GM18870 (cell line): ENCODE measurements at regions not wholly inside any gene's neighbourhood (a gene's known extent, or its start where the extent isn't known, plus 50 kb on each side); places are given as distances from the start of the nearest gene placed in this dataset.

ENCODE experiments used
- ATAC-seq: cut with Tn5 transposase; IDR thresholded peaks from one replicate; pipeline ENCODE4 v1.9.1; 2021; ENCODE audit warnings: moderate library complexity; ENCODE audit not compliant: unreplicated experiment

DNA sequence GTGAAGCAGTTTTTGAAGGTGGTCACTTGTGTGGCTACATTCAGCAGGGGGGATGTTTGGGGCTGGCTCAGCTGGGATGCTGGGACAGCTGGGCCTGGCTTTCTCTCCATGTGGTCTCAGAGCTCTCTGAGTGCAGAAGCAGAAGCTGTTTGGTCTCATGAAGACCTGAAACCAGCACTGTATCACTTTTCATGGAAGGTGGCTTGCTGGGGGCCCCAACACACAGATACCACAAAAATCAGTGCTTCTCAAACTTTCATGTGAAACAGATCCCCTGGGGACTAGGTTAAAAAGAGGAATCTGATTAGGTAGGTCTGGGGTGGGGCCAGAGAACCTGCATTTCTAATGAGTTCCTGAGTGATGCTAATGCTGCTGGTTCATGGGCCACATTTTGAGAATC lies 347.3 kb downstream of the DHX35 start:
- ATAC-seq, result no peak

DNA sequence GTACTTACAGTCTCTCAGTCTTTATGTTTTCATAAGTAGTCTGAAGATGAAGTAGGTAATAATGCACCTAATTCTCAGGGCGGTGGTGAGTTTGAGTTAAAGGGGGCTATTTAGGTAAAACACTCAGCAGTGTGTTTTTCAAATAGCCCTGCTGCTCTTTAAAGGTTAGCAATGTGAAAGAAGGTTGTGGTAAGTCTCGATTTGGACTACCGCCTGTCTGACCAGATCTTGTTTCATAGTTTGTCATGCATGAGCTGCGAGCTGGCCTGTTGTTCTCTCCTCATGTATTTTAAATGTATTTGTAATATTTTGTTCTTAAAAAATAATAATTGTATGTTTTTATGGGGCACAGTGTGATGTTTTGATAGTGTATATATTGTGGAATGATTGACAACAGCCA lies 340.2 kb downstream of the DHX35 start:
- ATAC-seq, result no peak

DNA sequence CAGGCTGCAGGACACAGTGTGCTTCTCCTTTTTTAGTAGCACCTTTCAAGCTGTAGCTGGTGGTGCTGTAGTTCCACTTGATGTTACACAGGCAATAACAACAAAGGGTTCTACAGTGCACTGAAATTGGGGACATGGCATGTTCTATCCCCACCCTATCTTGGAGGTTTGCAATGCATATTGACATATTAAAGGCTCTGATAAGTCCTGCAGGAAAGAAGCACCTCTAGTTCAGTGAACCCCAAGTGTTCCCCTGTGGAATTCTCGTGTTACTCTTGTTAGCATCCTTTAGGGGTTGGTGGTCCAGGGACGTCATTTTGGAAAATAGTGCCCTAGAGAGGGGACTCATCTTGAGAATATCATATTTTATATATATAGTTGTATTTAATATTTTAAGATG lies 337.6 kb downstream of the DHX35 start:
- ATAC-seq, result no peak

DNA sequence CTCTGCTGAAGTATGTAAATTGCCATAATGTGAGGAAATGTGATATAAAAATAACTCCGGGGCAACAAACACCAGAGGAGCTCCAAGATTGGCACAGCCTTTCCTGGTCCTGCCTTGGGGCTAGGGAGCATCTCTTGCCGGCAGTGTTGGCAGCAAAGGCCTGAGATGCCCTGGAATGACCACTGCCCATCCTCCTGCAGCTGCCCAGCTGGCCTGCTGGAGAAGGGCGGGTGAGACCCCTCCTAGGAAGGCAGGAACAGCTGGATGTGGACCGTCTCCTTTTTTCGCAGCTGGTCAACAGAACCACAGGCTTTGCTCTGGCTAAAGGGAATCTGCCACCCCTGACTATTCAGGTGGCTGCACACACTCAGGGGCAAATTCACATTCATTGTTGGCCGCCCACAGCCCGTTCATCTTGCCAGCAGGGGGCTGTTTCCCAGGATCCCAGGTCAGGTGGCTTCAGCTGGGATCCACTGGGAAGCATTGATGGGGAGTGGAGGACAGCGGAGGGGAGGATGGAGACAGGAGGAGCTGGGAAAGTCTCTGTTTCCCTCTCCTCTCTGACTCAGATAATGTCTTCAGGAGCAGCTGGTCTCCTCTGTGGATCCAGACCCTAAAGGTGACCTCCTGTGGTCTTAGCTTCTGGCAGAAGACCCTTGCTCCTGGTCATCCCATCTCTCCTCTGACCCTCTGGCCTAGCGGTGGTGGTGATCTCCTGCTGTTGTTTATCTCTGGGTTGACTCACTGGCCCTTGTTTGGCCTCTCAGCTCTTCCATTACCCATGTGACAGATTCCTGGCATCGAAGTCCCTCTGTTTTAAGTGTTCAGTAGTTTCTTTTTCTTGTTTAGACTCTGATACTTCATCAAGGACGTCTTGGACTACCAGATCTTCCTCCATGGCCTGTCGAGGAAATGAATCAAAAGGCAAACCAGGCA lies 336.7 kb downstream of the DHX35 start:
- ATAC-seq, result no peak

DNA sequence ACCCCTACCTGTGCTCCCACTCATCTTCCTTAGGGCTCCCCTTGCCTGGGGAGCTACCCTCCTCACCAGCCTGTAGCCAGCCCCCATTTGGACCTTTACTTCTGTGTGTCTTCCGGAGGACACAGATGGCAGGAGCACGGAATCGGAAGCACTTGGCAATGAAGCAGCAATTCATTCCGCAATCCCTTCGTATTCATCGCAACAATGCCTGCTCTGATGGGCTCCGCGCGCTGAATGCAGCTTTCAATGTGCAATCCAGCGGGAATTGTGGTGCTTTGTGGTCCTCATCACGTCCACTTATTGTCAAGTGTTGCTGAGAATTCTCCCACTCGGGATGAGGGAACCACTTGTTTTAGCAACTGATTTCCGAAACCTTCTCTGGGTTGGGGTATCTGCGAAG lies 336.0 kb downstream of the DHX35 start:
- no peak for ATAC-seq

DNA sequence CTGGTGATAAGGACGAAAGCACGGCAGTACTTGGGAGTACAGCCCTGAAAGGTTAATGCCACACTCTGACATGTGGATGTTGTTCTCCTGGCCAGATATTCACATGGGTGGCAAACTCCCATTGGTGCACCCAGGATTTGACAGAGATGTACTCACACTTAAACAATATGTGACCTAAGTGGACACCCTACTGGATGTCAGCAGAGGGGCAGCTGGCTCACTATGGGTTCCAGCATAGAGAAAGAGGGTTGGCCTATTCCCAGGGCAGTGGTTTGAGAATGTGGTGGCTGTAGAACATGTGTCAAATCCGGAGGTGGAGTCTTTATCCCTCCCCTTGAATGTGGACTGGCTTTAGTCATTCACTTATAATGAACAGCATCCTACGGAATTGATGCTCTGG lies 333.2 kb downstream of the DHX35 start:
- no peak for ATAC-seq

DNA sequence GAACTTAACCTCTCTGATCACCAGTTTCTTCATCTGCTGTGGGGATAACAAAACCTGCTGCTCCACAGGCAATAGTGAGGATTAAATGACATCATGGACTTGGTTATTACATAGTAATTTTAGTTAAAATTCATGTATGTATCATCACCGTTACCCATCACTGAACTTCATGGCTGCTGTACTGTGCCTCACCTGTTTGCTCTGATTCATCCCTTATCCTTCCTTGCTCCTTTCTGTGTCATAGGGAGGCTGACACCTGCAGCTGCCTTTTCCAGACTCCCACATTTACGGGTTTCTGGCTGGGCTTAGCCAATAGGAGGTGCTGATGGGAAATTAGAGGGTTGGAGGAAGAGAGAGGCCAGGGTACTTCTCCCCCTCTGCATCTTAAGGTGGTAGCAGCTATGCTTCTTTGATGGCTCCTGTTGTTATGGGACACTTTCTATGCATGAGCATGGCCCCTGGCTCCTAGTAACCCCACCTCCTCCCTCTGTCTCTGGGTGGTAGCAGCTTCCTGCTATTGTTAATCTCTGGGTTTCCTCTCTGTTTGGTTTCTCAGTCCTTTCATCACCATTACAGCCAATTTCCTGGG lies 332.1 kb downstream of the DHX35 start:
- ATAC-seq, result no peak

DNA sequence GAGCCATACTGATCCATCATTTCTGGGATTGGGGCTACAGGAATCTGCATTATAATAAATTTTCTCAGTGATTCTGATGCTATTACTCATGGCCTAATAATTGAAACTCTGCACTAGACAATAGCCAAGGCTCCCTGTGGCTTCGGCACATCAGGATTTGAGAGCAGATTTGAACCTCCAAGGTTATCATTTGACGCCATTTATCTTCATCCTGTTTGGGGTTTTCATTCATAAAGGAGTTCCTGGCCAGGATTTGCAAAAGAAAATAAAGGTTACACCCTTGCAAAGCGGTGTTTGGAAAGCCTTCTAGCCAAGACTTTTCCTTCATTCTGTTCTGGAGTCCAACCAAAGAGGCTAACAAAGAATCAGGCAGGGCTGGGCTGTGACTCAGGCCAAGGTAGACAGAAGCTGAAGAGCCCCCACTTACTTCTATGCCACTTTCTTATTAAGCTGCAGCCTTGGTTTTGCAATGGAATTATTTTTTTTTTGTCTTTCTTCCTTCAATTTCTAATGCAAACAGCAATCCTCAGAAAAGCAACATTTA lies 330.1 kb downstream of the DHX35 start:
- ATAC-seq, result no peak

DNA sequence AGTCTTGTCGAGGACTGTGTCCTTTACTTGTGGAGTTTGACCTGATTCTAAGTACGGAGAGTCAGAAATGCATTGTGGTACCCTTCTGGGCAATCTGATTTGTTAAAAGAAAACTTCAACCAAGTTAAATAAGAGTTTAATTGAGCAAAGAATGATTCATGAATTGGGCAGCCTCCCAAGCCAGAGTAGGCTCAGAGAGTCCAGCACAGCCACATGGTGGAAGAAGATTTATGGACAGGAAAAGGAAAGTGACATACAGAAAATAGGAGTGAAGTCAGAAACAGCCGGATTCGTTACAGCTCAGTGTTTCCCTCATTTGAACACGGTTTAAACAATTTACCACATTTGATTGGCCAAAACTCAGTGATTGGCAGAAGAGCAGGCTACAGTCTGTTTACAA lies 329.2 kb downstream of the DHX35 start:
- ATAC-seq, result no peak

DNA sequence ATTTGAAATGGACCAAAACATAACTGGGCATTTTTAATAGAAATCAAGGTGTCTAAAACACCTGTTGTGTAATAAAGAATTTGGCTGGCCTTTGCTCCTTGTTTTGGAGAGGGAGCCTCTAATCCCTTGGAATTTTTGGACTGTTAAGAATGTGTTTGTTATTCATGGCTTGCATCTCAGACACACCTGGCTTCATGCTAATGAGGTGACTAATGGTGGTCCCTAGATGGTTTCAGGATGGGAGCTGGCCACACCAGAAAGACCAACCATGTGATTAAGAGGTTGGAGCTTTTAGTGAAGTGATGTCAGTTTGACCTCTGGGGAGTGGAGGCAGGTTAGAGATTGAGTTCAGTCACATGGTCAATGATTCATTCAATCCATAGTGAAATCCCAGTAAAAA lies 328.4 kb downstream of the DHX35 start:
- ATAC-seq, result no peak

DNA sequence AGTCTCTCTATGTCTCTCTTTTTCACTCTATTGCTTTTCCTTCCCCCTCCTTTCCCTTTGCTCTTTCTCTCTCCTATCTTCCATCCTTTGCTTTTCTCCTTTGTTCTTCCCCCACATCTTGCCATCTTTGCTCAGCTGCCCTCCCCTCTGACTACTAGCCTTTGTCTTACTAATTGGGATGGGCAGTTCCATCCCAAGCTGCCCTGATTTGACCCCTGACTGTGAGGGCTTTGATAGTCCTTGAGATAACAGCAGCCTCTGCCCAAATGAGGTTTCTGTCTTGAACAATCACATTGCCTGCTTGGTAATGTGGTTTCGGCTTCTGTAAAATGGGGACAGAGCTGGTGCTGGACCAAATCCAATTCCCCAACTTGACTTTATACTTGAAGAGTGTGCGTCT lies 327.7 kb downstream of the DHX35 start:
- no peak for ATAC-seq

DNA sequence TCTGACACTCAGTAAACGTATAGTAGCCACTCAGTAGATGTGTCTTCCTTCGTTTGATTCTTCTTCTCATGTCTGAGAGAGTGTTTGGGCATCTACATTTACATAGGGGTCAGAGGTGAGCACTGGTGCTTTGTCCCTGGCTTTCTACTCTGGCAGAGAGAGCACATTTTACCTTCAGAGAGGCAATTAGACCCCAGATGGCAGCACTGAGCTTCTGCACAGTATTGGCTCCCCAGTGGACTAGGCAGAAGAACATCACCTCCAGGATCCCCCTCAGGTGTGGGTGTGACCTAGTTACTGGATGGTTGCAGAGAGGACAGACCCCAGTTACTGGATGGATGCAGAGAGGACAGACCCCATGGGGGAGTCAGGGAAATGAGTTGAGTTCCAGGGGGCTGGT lies 327.2 kb downstream of the DHX35 start:
- ATAC-seq, result no peak

DNA sequence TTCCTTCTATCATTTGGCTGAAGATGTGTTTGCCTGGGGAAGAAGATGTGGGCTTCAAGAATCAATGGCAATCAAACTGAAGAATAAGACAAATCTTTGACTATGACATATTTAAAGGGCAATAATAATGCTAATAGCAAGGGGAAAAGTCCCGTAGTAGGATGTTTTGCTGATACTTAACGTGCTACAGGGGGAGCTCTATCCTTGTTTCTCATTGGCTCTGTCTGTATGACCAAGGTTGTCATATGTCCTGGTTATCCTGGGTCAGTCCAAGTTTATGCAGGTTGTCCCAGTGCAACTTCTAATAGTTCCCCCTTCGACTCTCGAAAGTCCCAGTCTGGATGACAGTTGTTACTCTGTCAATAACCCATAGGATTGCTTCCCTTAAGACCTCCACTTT lies 321.3 kb downstream of the DHX35 start:
- ATAC-seq, result no peak

DNA sequence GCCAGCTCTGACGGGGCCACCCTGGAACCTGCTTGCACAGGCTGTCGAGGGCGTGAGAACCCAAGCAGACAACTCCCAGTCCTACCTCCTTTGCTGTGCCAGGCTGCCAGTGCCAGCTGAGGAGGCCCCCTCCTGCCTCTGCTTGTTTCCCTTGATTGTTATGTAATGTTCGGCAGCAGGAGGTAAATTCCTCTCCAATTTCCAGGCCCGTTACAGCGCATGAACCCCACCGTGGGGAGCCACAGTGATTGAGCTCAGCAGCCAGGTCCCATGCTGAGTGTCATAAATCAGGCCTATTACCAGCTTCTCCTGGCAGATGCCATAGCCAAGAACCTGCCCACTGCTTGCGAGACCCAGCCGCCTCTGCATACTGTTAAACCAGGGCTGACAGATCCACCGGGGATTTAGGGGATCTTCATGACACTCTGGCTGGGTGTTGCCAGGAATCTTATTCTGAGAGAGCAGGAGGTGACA lies 320.5 kb downstream of the DHX35 start:
- ATAC-seq, result no peak

DNA sequence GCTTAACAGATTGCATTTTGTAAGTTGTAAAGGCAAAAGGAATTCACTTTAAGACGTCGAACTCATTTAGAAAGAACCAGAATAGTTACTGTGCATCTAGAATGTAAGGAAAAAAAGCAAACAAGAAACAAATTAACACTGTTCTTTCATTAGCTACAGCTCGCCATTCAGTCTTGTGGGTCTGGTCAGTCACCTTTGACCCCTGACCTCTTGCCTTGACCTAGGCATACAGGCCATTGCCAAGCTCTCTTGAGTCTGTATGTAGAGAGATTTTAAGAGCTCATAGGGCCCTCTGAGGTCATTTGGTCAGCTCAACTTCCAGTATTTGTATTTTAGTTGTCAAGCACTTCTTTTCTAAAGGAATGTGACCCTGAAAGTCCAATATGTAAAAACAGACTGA lies 318.7 kb downstream of the DHX35 start:
- no peak for ATAC-seq

DNA sequence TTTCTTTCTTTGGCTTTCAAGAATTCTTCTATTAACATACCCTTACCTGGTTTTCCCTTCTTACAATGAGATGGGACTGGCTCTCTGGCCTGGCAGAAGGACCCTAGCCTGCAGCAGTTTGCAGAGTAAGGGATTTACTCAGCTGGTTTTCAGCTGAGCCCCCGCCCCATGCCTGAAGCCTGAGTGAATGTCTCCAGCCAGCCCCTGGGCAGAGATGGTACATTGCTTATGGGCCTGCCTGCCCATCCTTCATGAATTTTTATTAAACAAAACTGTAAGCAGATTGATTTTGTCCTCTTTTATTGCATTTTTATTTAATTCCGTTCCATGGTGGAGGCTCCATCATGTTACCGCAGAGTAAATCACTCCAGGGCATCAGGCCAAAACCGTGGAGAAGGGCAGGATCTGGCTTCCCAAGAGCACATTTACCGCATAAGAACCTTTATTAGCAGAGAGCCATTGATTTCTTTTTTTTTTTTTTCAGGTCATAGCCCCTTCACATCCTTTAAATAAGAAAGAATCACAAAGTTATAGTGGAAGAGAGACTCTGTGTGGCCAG lies 316.2 kb downstream of the DHX35 start:
- no peak for ATAC-seq

DNA sequence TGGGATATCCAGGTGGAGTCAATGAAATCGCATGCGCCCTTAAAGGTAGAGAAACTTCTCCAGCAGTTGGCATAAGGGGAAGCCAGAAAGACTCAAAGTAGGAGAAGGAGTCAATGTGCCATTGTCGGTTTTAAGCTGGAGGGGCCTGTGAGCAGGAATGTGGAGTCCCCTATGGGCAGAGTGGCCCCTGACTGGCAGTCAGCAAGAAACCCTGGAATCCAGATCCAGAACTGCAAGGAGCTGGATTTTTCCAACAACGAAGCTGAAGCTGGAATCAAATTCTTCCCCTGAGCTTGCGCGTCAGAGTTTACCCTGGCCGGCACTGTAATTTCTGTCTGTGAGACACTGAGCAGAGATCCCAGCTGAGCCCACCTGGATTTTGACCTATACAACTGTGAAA lies 315.0 kb downstream of the DHX35 start:
- no peak for ATAC-seq

DNA sequence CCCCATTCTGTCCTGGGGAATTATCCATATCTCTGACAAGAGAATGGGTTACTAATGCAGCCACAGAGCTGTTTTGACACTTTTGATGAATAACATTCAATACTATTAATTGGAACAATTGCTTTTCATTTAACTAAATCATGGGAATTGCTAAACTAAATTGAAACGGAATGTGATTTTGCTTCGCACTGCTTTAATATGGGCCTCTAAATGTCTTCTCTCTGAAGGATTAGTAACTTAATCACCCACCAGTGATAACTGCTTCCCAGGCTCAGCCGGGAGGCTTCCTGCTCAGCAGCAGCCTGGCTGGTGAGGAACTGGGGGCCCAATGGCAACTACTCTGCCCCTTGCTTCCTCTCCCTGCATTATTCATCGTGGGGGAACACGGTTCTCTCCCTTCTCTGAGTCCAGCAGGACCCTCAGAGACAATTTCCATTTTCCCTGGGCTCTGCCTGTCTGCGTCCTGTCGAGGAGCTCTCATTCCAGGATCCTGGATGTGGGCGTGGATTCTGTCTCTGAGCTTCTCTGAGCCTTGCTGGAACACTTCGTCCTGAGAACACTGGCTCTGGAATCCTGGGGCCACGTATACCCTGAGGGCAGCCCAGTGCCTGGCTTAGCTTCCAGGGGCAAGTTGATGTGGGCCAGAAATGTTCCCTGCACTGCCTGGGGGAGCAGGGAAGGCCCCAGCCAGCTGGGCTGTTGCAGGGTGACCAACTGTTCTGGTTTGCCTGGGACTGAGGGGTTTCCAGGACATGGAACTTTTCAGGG lies 308.9 kb downstream of the DHX35 start:
- ATAC-seq, result no peak

DNA sequence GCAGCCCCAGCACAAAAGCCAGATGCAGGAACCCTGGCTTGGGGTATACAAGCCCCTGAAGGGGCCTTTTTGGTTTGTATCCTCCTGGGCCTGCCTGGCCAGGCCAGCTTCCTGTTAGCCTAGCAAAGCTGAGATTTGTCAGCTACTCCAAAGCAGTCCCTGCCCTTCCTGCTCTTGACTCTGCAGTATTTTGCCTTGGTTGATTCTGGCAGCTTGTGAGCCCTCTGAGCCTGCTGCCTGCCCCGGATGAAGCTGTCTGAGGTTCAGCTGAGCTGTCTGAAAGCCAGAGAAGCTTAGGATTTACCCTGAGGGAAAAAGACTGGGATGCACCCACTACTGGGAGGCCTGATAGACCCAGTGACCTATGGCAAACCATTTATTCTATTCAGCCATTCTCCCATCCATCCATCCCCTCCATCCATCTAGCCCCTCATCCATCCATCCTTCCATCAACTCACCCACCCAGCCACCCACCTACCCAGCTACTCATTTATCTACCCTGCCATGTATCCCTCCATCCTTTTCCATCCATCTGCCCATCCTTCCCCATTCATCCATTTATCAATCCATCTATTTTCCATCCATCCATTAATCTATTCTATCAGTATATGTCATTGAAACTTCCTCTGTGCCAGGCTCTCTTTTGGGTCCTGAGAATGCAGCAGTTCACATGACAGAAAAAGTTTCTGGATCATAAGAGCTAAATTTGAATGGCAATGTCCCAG lies 307.5 kb downstream of the DHX35 start:
- ATAC-seq, result no peak

DNA sequence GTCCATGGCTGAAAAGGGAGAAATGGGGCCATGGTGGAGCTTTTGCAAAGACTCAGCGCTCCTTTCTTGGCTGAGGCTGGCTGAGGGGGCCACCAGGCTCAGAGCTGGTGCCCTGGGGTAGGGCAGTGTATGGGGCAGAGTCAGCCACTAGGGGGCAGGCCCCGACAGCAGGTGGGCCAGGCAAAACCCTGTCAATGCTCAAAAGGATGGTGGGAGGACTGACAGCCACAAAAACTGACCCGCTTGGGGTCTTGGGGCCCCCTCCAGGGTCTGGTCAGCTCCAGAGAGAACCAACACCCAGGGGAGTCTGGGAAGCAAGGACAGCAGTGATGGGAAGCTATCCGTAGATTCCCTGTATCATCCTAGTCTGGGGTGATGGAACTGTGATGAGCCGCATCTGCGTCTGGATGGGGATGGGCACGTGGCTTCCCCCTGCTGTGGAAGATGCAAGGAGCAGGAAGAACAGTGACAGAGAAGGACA lies 306.9 kb downstream of the DHX35 start:
- no peak for ATAC-seq
